Fibroblast of lung (primary cell): ENCODE measurements at regions not wholly inside any gene's neighbourhood (a gene's known extent, or its start where the extent isn't known, plus 50 kb on each side); places are given as distances from the start of the nearest gene placed in this dataset.

Experiments used
- DNase-seq, 2 donors: peaks; one replicate each; pipeline versions ENCODE4 v3.0.0 to v3.0.0-alpha.2; 2010; ENCODE audit warnings: low read depth in 2 of 2
- H2AFZ ChIP-seq: 2 replicates; pipeline ENCODE4 v1.5.1; 2012; ENCODE audit warnings: low read length, control low read depth, inconsistent platforms
- H3K27ac ChIP-seq: 2 replicates; pipeline ENCODE4 v1.5.1; 2011; ENCODE audit warnings: low read length, control low read depth; ENCODE audit not compliant: insufficient read depth
- H3K27me3 ChIP-seq: 2 replicates; pipeline ENCODE4 v1.5.1; 2011; ENCODE audit warnings: mild to moderate bottlenecking, low read length; ENCODE audit not compliant: control insufficient read depth, insufficient read depth
- H3K36me3 ChIP-seq: 2 replicates; pipeline ENCODE4 v1.5.1; 2011; ENCODE audit warnings: low read length; ENCODE audit not compliant: control insufficient read depth, insufficient read depth
- H3K4me1 ChIP-seq: 2 replicates; pipeline ENCODE4 v1.5.1; 2011; ENCODE audit warnings: low read length; ENCODE audit not compliant: control insufficient read depth, insufficient read depth; ENCODE audit errors: extremely low read depth
- H3K4me2 ChIP-seq: 2 replicates; pipeline ENCODE4 v1.5.1; 2011; ENCODE audit warnings: low read length, control low read depth; ENCODE audit not compliant: insufficient read depth; ENCODE audit errors: extremely low read depth
- H3K4me3 ChIP-seq, 4 experiments: fragments of 200-600 bp in 1 of 4; sonication (generic) in 1 of 4; replicated peaks in 1 of 4; 2 replicates each; pipeline ENCODE4 v1.5.1; 2011 to 2016; ENCODE audit warnings: low read length in 4 of 4, low read depth in 3 of 4, mild to moderate bottlenecking in 3 of 4, control low read depth in 2 of 4, inconsistent platforms in 1 of 4, mixed read lengths in 1 of 4; ENCODE audit not compliant: insufficient read depth in 1 of 4; ENCODE audit errors: control extremely low read depth in 1 of 4
- H3K79me2 ChIP-seq: 2 replicates; pipeline ENCODE4 v1.5.1; 2012; ENCODE audit warnings: mild to moderate bottlenecking, low read length, inconsistent platforms; ENCODE audit not compliant: control insufficient read depth, insufficient read depth
- H3K9ac ChIP-seq: 2 replicates; pipeline ENCODE4 v1.5.1; 2011; ENCODE audit warnings: mild to moderate bottlenecking, low read length, control low read depth; ENCODE audit not compliant: insufficient read depth
- H3K9me3 ChIP-seq: 2 replicates; pipeline ENCODE4 v1.5.1; 2012; ENCODE audit warnings: low read depth, low read length; ENCODE audit not compliant: control insufficient read depth, insufficient read depth
- H4K20me1 ChIP-seq: 2 replicates; pipeline ENCODE4 v1.5.1; 2011; ENCODE audit warnings: low read length; ENCODE audit not compliant: control insufficient read depth, insufficient read depth; ENCODE audit errors: extremely low read depth
- EZH2 ChIP-seq: IDR thresholded peaks from 2 replicates; pipeline ENCODE4 v1.5.1; 2012; ENCODE audit warnings: low read length, control low read depth, mild to moderate bottlenecking; ENCODE audit errors: missing control alignments
- TF ChIP-seq, protein P1 (sequence below), 2 donors: IDR thresholded peaks in 1 of 2; conservative IDR thresholded peaks in 1 of 2; 1 replicate in 1 of 2; 2 replicates in 1 of 2; pipeline ENCODE4 v1.5.1; 2011 to 2012; ENCODE audit warnings: low read length in 2 of 2, control low read depth in 1 of 2, inconsistent platforms in 1 of 2, low read depth in 1 of 2, mild to moderate bottlenecking in 1 of 2

DNA sequence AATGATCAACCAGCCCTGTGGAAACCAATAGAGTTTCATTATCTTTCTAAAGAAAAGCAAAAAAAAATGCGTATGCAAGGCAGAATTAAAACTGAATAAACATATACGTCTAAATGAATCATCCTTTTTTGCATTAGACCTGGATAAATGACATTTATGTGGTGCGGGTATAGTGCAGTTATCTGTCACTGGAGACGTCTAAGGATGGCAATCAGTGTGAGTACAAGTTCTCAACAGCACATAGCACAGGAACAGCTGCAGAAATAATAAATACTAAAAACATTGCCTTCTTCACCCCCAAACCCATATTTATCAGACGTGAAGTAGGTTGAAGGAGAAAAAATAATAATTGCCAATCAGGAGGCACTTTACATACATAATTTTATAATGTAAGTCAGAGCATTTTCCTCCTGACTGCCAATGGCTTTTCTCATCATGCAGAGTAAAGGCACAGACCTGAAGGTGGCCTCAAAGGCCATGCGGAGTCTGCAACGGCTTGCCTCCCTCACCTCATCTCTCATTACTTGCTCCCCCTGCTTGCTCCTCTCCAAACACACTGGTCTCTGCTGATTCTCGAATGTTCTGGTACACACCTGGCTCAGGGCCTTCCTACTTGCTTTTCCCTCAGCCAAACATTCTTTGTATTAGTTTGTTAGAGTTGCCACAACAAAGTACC lies 574.7 kb upstream of the PLXNA2 start:
- no peaks in the 10 kb centered on the region for H3K79me2 ChIP-seq
- H3K27ac ChIP-seq, result no peak overlapping the region

DNA sequence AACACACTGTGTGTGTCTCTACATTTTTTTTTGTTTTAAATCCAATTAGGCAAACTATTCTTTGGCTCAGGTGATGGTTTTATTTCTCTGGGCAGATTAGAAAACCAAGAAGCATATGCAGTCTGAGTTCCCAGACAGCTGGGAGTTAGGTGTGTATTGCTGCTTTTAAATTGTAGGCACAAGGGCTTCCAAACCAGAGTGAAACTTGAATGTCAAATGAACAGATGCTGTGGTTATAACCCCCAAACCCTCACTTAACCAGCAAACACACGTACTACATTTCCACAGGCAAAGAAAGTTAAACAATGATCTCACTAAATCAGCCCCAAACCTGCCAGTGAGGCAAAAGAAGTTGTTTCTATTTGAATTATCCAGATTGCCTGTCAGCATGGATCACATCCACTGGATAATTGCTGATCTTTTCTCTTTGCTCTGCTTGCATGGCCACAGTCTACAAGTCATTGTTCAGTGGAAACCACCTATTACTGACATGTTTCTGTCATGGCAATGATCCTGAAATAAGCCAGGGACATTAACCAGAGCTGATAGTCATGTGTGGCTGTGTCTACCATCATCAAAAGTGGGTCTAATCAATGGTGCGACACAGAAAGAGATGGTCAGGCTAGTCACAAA lies 576.5 kb upstream of the PLXNA2 start:
- no peak for TF ChIP-seq EZH2
- TF ChIP-seq, protein P1, sequence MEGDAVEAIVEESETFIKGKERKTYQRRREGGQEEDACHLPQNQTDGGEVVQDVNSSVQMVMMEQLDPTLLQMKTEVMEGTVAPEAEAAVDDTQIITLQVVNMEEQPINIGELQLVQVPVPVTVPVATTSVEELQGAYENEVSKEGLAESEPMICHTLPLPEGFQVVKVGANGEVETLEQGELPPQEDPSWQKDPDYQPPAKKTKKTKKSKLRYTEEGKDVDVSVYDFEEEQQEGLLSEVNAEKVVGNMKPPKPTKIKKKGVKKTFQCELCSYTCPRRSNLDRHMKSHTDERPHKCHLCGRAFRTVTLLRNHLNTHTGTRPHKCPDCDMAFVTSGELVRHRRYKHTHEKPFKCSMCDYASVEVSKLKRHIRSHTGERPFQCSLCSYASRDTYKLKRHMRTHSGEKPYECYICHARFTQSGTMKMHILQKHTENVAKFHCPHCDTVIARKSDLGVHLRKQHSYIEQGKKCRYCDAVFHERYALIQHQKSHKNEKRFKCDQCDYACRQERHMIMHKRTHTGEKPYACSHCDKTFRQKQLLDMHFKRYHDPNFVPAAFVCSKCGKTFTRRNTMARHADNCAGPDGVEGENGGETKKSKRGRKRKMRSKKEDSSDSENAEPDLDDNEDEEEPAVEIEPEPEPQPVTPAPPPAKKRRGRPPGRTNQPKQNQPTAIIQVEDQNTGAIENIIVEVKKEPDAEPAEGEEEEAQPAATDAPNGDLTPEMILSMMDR (conservative IDR thresholded peaks at IDR 0.05 in 1 of 2, IDR thresholded peaks at IDR 0.05 in 1 of 2; ENCODE audit: low read depth in 1 of 2, low read length in 2 of 2), result no peak
- no peak overlapping the region for H3K9ac ChIP-seq

More for the DNA sequence above, 574.7 kb upstream of the PLXNA2 start:
- Histone ChIP-seq H3K4me3 (no peak overlapping the region), H3K27me3 (no peaks in the 10 kb centered on the region), H3K36me3 (no peaks in the 10 kb centered on the region), H3K4me1 (no peaks in the 10 kb centered on the region), H4K20me1 (no peaks in the 10 kb centered on the region), H3K9me3 (no peaks in the 10 kb centered on the region), H3K4me2 (no peak overlapping the region), H2AFZ (no peak overlapping the region), H3K9ac (no peak overlapping the region)
- TF ChIP-seq, protein P1 (conservative IDR thresholded peaks at IDR 0.05 in 1 of 2, IDR thresholded peaks at IDR 0.05 in 1 of 2; ENCODE audit: low read depth in 1 of 2, low read length in 2 of 2), result no peak
- TF ChIP-seq EZH2, result no peak
- no peak for DNase-seq

DNA sequence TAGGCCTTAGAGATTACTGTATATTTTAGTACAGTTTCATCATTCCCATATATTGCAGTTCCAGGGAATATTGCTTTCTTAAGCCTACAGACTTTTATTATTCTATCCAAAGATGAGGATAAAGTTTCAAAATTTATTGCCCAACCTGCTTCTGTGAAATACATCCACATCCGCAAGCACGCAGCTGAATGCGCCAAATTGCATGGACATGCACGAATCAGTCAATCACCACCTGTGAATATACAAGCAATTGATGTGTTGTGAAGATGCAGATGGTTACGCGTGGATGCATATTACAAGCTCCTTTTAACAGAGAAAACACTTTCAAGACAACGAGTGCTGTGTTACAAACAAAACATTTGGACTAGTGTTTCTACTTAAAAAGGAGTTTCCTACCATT lies 577.8 kb upstream of the PLXNA2 start:
- no peaks in the 10 kb centered on the region for H3K27me3 ChIP-seq
- H3K4me1 ChIP-seq, result no peaks in the 10 kb centered on the region
- no peaks in the 10 kb centered on the region for H3K9me3 ChIP-seq
- no peaks in the 10 kb centered on the region for H4K20me1 ChIP-seq
- H3K27ac ChIP-seq, result no peak overlapping the region
- no peak for TF ChIP-seq EZH2
- TF ChIP-seq, protein P1 (conservative IDR thresholded peaks at IDR 0.05 in 1 of 2, IDR thresholded peaks at IDR 0.05 in 1 of 2; ENCODE audit: low read depth in 1 of 2, low read length in 2 of 2), result no peak
- no peak for DNase-seq
- no peak overlapping the region for H3K4me2 ChIP-seq
- H2AFZ ChIP-seq, result no peak overlapping the region
- H3K4me3 ChIP-seq, result no peak overlapping the region
- H3K36me3 ChIP-seq, result no peaks in the 10 kb centered on the region
- no peaks in the 10 kb centered on the region for H3K79me2 ChIP-seq
- no peak overlapping the region for H3K9ac ChIP-seq

More for the DNA sequence above, 576.5 kb upstream of the PLXNA2 start:
- Histone ChIP-seq H2AFZ (no peak overlapping the region), H3K4me2 (no peak overlapping the region), H3K4me3 (no peak overlapping the region), H3K79me2 (no peaks in the 10 kb centered on the region), H3K4me1 (no peaks in the 10 kb centered on the region), H3K9me3 (no peaks in the 10 kb centered on the region), H3K27ac (no peak overlapping the region), H3K36me3 (no peaks in the 10 kb centered on the region), H4K20me1 (no peaks in the 10 kb centered on the region), H3K27me3 (no peaks in the 10 kb centered on the region)
- no peak for DNase-seq
